ENCODE measurements at regions not wholly inside any gene's neighbourhood (a gene's known extent, or its start where the extent isn't known, plus 50 kb on each side); places are given as distances from the start of the nearest gene placed in this dataset.

GRCh38 chr2:195047955-195048354, 609.1 kb upstream of the SLC39A10 start:
- no peak for TF ChIP-seq CTCF (IDR thresholded peaks at IDR 0.05)
- DNase-seq (ENCODE audit: low spot score) (no peak), ATAC-seq (ENCODE audit: low FRiP score) (no peak)

GRCh38 chr2:195044801-195045200, 612.2 kb upstream of the SLC39A10 start:
- no peak for ATAC-seq (ENCODE audit: low FRiP score)
- no peak for DNase-seq (ENCODE audit: low spot score)
- TF ChIP-seq CTCF (IDR thresholded peaks at IDR 0.05) = no peak

- no peak for TF ChIP-seq CTCF (IDR thresholded peaks at IDR 0.05)
- no peak for DNase-seq (ENCODE audit: low spot score)
- ATAC-seq (ENCODE audit: low FRiP score) = no peak
These were observed 618.9 kb upstream of the SLC39A10 start for GRCh38 chr2:195038153-195038552.

GRCh38 chr2:195037045-195037444, 620.0 kb upstream of the SLC39A10 start:
- no peak for ATAC-seq (ENCODE audit: low FRiP score)
- DNase-seq (ENCODE audit: low spot score) = no peak
- no peak for TF ChIP-seq CTCF (IDR thresholded peaks at IDR 0.05)

GRCh38 chr2:195031411-195031810, 625.6 kb upstream of the SLC39A10 start:
- DNase-seq (ENCODE audit: low spot score) (no peak), ATAC-seq (ENCODE audit: low FRiP score) (no peak)
- no peak for TF ChIP-seq CTCF (IDR thresholded peaks at IDR 0.05)

- ATAC-seq (ENCODE audit: low FRiP score) (no peak), DNase-seq (ENCODE audit: low spot score) (no peak)
- TF ChIP-seq CTCF (IDR thresholded peaks at IDR 0.05) = no peak
These were observed 627.0 kb upstream of the SLC39A10 start for GRCh38 chr2:195029804-195030654.

- DNase-seq (ENCODE audit: low spot score) (no peak), ATAC-seq (ENCODE audit: low FRiP score) (no peak)
- no peak for TF ChIP-seq CTCF (IDR thresholded peaks at IDR 0.05)
These were observed 629.1 kb upstream of the SLC39A10 start for GRCh38 chr2:195027947-195028346.

Measured in omental fat pad (tissue), 3 donors.